IMR-90 (cell line): ENCODE measurements at regions not wholly inside any gene's neighbourhood (a gene's known extent, or its start where the extent isn't known, plus 50 kb on each side); places are given as distances from the start of the nearest gene placed in this dataset.

Source experiments
- ATAC-seq: fragments of 200-7000 bp; cut with Tn5 transposase; 2 replicates; pipeline ENCODE4 v1.9.1; 2020; ENCODE audit warnings: low read depth, mild to moderate bottlenecking, moderate library complexity
- BruUV-seq: library from RNA; stranded (reverse); fragments of 400-500 nt; replicated peaks from 2 replicates; lab custom pipeline; 2021; lab: Mats Ljungman, UMichigan
- CTCF ChIA-PET: fragments of 300-600 bp; formaldehyde crosslinking; extraction: SDS; loops from one replicate; lab custom pipeline; 2021; ENCODE audit warnings: antibody characterized with exemption; lab: Yijun Ruan, JAX
- POLR2A ChIA-PET: fragments of 300-600 bp; sonication (Branson Sonifier 250); formaldehyde crosslinking; loops from one replicate; lab custom pipeline; 2022; ENCODE audit warnings: antibody characterized with exemption; ENCODE audit not compliant: unreplicated experiment; lab: Charles Lee
- DNase-seq: peaks from one replicate; pipeline ENCODE4 v3.0.0; 2013
- H2AFZ ChIP-seq: replicated peaks from 2 replicates; pipeline ENCODE3; 2013; ENCODE audit warnings: low read length, mild to moderate bottlenecking; ENCODE audit not compliant: poor library complexity
- H2AK5ac ChIP-seq: 2 replicates; pipeline ENCODE4 v1.6.1; 2013; ENCODE audit warnings: low read depth, low read length, inconsistent platforms
- H2AK9ac ChIP-seq: replicated peaks from 2 replicates; pipeline ENCODE3; 2013; ENCODE audit warnings: mild to moderate bottlenecking, low read depth, low read length, moderate library complexity; ENCODE audit not compliant: poor library complexity
- H2BK120ac ChIP-seq: 2 replicates; pipeline ENCODE4 v1.6.1; 2013; ENCODE audit warnings: low read depth, low read length, inconsistent platforms
- H2BK15ac ChIP-seq: 3 replicates; pipeline ENCODE4 v1.6.1; 2013; ENCODE audit warnings: low read depth, low read length, inconsistent platforms
- H2BK20ac ChIP-seq: 2 replicates; pipeline ENCODE4 v1.6.1; 2013; ENCODE audit warnings: low read depth, mild to moderate bottlenecking, inconsistent platforms, low read length, moderate library complexity
- H2BK5ac ChIP-seq: 2 replicates; pipeline ENCODE4 v1.6.1; 2013; ENCODE audit warnings: mild to moderate bottlenecking, low read depth, low read length, inconsistent platforms; ENCODE audit not compliant: poor library complexity, severe bottlenecking
- H3K14ac ChIP-seq: replicated peaks from 2 replicates; pipeline ENCODE4 v1.6.1; 2013; ENCODE audit warnings: low read depth, low read length, inconsistent platforms
- H3K18ac ChIP-seq: 2 replicates; pipeline ENCODE4 v1.6.1; 2013; ENCODE audit warnings: low read depth, low read length, control low read depth
- H3K23ac ChIP-seq: 2 replicates; pipeline ENCODE4 v1.6.1; 2013; ENCODE audit warnings: low read depth, low read length, inconsistent platforms
- H3K27ac ChIP-seq: 2 replicates; pipeline ENCODE4 v1.5.1; 2013; ENCODE audit warnings: mild to moderate bottlenecking, control low read depth, low read length; ENCODE audit not compliant: insufficient read depth
- H3K27me3 ChIP-seq: 2 replicates; pipeline ENCODE4 v1.6.1; 2013; ENCODE audit warnings: low read length; ENCODE audit not compliant: control insufficient read depth, insufficient read depth
- H3K36me3 ChIP-seq: 2 replicates; pipeline ENCODE4 v1.6.1; 2013; ENCODE audit warnings: low read length, mixed read lengths; ENCODE audit not compliant: control insufficient read depth, insufficient read depth
- H3K4ac ChIP-seq: 2 replicates; pipeline ENCODE4 v1.6.1; 2013; ENCODE audit warnings: low read depth, low read length, inconsistent platforms
- H3K4me1 ChIP-seq: 2 replicates; pipeline ENCODE4 v1.6.1; 2013; ENCODE audit warnings: low read length, mixed read lengths; ENCODE audit not compliant: control insufficient read depth, insufficient read depth
- H3K4me2 ChIP-seq: 2 replicates; pipeline ENCODE4 v1.6.1; 2013; ENCODE audit warnings: low read depth, mild to moderate bottlenecking, control low read depth, low read length, moderate library complexity
- H3K4me3 ChIP-seq: 2 replicates; pipeline ENCODE4 v1.5.1; 2013; ENCODE audit warnings: low read depth, mild to moderate bottlenecking, control low read depth, low read length, moderate library complexity; ENCODE audit not compliant: insufficient read depth
- H3K56ac ChIP-seq: 2 replicates; pipeline ENCODE4 v1.6.1; 2013; ENCODE audit warnings: low read length, inconsistent platforms; ENCODE audit not compliant: insufficient read depth; ENCODE audit errors: extremely low read depth
- H3K79me1 ChIP-seq, 2 experiments: 2 replicates each; pipeline ENCODE4 v1.6.1; 2013; ENCODE audit warnings: low read length in 2 of 2, inconsistent platforms in 1 of 2, low read depth in 1 of 2
- H3K9ac ChIP-seq: 2 replicates; pipeline ENCODE4 v1.6.1; 2013; ENCODE audit warnings: low read depth, low read length, control low read depth
- H3K9me1 ChIP-seq: 2 replicates; pipeline ENCODE4 v1.6.1; 2013; ENCODE audit warnings: low read length, inconsistent platforms; ENCODE audit not compliant: insufficient read depth
- H3K9me3 ChIP-seq: 2 replicates; pipeline ENCODE4 v1.6.1; 2013; ENCODE audit warnings: low read length; ENCODE audit not compliant: control insufficient read depth, insufficient read depth
- H4K20me1 ChIP-seq: 2 replicates; pipeline ENCODE4 v1.6.1; 2013; ENCODE audit warnings: low read length, inconsistent platforms; ENCODE audit not compliant: insufficient read depth
- H4K5ac ChIP-seq: 2 replicates; pipeline ENCODE4 v1.6.1; 2013; ENCODE audit warnings: mild to moderate bottlenecking, low read depth, low read length, control low read depth
- H4K8ac ChIP-seq, 2 experiments: 2 replicates each; pipeline ENCODE4 v1.6.1; 2013; ENCODE audit warnings: low read depth in 2 of 2, low read length in 2 of 2, control low read depth in 1 of 2, inconsistent platforms in 1 of 2
- H4K91ac ChIP-seq: 2 replicates; pipeline ENCODE4 v1.6.1; 2013; ENCODE audit warnings: low read depth, low read length, inconsistent platforms; ENCODE audit not compliant: insufficient read depth
- BHLHE40 ChIP-seq: fragments of 150-350 bp; IDR thresholded peaks from 2 replicates; pipeline ENCODE4 v1.6.1; 2016; ENCODE audit warnings: mild to moderate bottlenecking, low read depth, low read length
- CEBPB ChIP-seq: IDR thresholded peaks from 2 replicates; pipeline ENCODE4 v1.6.1; 2012; ENCODE audit warnings: low read depth, low read length, improper control_type of control experiment
- CHD1 ChIP-seq: IDR thresholded peaks from 2 replicates; pipeline ENCODE4 v1.6.1; 2012; ENCODE audit warnings: low read depth, low read length, improper control_type of control experiment
- ELK1 ChIP-seq: fragments of 150-350 bp; IDR thresholded peaks from 2 replicates; pipeline ENCODE4 v1.6.1; 2016; ENCODE audit warnings: low read depth, mild to moderate bottlenecking, low read length, moderate library complexity, borderline replicate concordance
- FOS ChIP-seq: fragments of 150-350 bp; IDR thresholded peaks from 2 replicates; pipeline ENCODE4 v1.6.1; 2016; ENCODE audit warnings: low read depth, low read length
- MAFK ChIP-seq: IDR thresholded peaks from 2 replicates; pipeline ENCODE4 v1.6.1; 2012; ENCODE audit warnings: low read depth, low read length, improper control_type of control experiment
- MAZ ChIP-seq: IDR thresholded peaks from 2 replicates; pipeline ENCODE4 v1.6.1; 2012; ENCODE audit warnings: low read depth, mild to moderate bottlenecking, low read length, improper control_type of control experiment, moderate library complexity, borderline replicate concordance
- MXI1 ChIP-seq: IDR thresholded peaks from 2 replicates; pipeline ENCODE4 v1.6.1; 2012; ENCODE audit warnings: low read depth, mild to moderate bottlenecking, low read length, moderate library complexity, borderline replicate concordance
- NFE2L2 ChIP-seq: fragments of 150-350 bp; IDR thresholded peaks from 2 replicates; pipeline ENCODE4 v1.6.1; 2016; ENCODE audit warnings: low read depth, mild to moderate bottlenecking, low read length
- RFX5 ChIP-seq: IDR thresholded peaks from 2 replicates; pipeline ENCODE4 v1.8.0; 2012; ENCODE audit warnings: low read depth, mild to moderate bottlenecking, low read length, moderate library complexity
- SMC3 ChIP-seq: fragments of 150-350 bp; IDR thresholded peaks from 2 replicates; pipeline ENCODE4 v1.6.1; 2016; ENCODE audit warnings: low read depth, mild to moderate bottlenecking, antibody characterized with exemption, low read length, moderate library complexity
- WGBS, 2 experiments: methylation state at CpG; one replicate each; pipeline versions ENCODE4 v1.1.5 to v1.1.7; 2013; ENCODE audit warnings: missing lambda C conversion rate in 2 of 2; ENCODE audit not compliant: insufficient read length in 1 of 2; ENCODE audit errors: extremely low coverage in 2 of 2; 5-methylcytosine and 5-hydroxymethylcytosine counted together
- dilution Hi-C: fragments of 300-500 bp; cut with HindIII; formaldehyde crosslinking; loops from one replicate; pipeline ENCODE4 v1.14.3; 2018; ENCODE audit warnings: low sequenced_read_pairs; ENCODE audit not compliant: unreplicated experiment
- in situ Hi-C: fragments of 300-500 bp; cut with MboI; formaldehyde crosslinking; loops from 3 replicates; pipeline ENCODE4 v1.14.3; 2019; ENCODE audit warnings: low sequenced_read_pairs, inconsistent platforms, mixed read lengths
- intact Hi-C: fragments of 100-400 bp; cut with micrococcal nuclease; formaldehyde crosslinking; loops from 2 replicates; pipeline ENCODE4 v1.10.0; 2022
- TF ChIP-seq, protein P1 (sequence below): conservative IDR thresholded peaks from 2 replicates; pipeline ENCODE4 v1.5.1; 2012; ENCODE audit warnings: mild to moderate bottlenecking, low read depth, low read length, improper control_type of control experiment

GRCh38 chr2:196454492-196454891 is 185.0 kb upstream of the CCDC150 start:
- H3K14ac ChIP-seq = no peak overlapping the region
- no peak overlapping the region for H3K27ac ChIP-seq
- ChIA-PET POLR2A (no interaction called here), CTCF (interaction anchor here (0.7 to 2.9 kb wide), 5 partner anchors 11 to 297 kb away, joined by 3 to 15 read pairs (median 3); no protein-coding TSS in a partner anchor)
- no peaks in the 10 kb centered on the region for H3K4me1 ChIP-seq
- H4K8ac ChIP-seq = no peak overlapping the region
- no peak overlapping the region for H2AFZ ChIP-seq
- no peak overlapping the region for H3K9ac ChIP-seq
- no peak overlapping the region for H2BK5ac ChIP-seq
- H3K9me1 ChIP-seq = no peaks in the 10 kb centered on the region
- H3K79me1 ChIP-seq = no peaks in the 10 kb centered on the region
- no peaks in the 10 kb centered on the region for H3K36me3 ChIP-seq
- H4K20me1 ChIP-seq = no peaks in the 10 kb centered on the region
- H3K56ac ChIP-seq = no peak overlapping the region
- H2AK9ac ChIP-seq = no peak overlapping the region
- dilution Hi-C loops = no loop called here
- H3K4me3 ChIP-seq = no peak overlapping the region
- intact Hi-C loops = no loop called here
- H3K27me3 ChIP-seq = no peaks in the 10 kb centered on the region; the same call in 1 of the 2 replicates
- H4K91ac ChIP-seq = no peak overlapping the region
- no peak overlapping the region for H3K4ac ChIP-seq
- no peak overlapping the region for H2BK15ac ChIP-seq
- no peak overlapping the region for H2BK20ac ChIP-seq
- WGBS, 2 experiments = no CpG with 5 or more reads among the region's 1 CpG
- H3K9me3 ChIP-seq = no peaks in the 10 kb centered on the region
- ATAC-seq (no peak), DNase-seq (no peak)
- TF ChIP-seq FOS (no peak), RFX5 (no peak), CHD1 (no peak), BHLHE40 (no peak), NFE2L2 (no peak), MAZ (no peak), MAFK (no peak), CEBPB (no peak), ELK1 (no peak), SMC3 (no peak), MXI1 (no peak)
- TF ChIP-seq, protein P1, sequence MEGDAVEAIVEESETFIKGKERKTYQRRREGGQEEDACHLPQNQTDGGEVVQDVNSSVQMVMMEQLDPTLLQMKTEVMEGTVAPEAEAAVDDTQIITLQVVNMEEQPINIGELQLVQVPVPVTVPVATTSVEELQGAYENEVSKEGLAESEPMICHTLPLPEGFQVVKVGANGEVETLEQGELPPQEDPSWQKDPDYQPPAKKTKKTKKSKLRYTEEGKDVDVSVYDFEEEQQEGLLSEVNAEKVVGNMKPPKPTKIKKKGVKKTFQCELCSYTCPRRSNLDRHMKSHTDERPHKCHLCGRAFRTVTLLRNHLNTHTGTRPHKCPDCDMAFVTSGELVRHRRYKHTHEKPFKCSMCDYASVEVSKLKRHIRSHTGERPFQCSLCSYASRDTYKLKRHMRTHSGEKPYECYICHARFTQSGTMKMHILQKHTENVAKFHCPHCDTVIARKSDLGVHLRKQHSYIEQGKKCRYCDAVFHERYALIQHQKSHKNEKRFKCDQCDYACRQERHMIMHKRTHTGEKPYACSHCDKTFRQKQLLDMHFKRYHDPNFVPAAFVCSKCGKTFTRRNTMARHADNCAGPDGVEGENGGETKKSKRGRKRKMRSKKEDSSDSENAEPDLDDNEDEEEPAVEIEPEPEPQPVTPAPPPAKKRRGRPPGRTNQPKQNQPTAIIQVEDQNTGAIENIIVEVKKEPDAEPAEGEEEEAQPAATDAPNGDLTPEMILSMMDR = no peak
- no peak overlapping the region for H2BK120ac ChIP-seq
- H2AK5ac ChIP-seq = no peak overlapping the region
- H3K4me2 ChIP-seq = no peak overlapping the region
- no peak overlapping the region for H3K18ac ChIP-seq
- in situ Hi-C loops = no loop called here
- H3K23ac ChIP-seq = no peak overlapping the region
- no TSS peak for BruUV-seq
- no peak overlapping the region for H4K5ac ChIP-seq
